ENCODE measurements at regions not wholly inside any gene's neighbourhood (a gene's known extent, or its start where the extent isn't known, plus 50 kb on each side); places are given as distances from the start of the nearest gene placed in this dataset.
"Not testable (repeated sequence)": the region's sequence is repeated elsewhere in the genome, so short reads cannot be mapped to it uniquely, and the experiment has no call there.

DNA sequence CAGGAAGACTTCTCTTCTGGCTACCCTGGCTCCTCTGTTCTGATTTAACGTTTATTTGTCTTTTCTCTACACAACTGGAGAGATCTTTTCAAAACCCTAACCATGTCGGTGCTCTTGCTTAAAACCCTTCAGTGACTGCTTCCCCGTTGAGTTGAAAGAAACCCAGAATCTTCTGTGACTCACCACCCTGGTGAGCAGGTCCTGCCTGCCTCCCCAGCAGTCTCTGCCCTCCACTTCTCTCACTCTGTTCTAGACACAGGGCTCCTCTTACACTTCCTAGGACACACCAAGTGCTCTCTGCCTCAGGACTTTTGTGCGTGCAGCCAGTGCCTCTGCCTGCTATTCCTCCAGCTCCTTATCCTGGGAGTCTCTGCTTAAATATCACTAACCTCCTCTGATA is 131.4 kb downstream of the IER5 start:
- ChIA-PET CTCF (interaction anchor here (1.2 to 1.7 kb wide), 3 partner anchors 9 to 12 kb away, joined by 4 to 5 read pairs (median 4); no protein-coding TSS in a partner anchor), POLR2A (no interaction called here)
- no peak for DNase-seq (ENCODE audit: extremely low spot score)
- no peak for TF ChIP-seq CTCF (IDR thresholded peaks at IDR 0.05; ENCODE audit: control extremely low read depth, extremely low read depth, low read depth, missing control alignments)

GRCh38 chr1:181221078-181221477 is 132.6 kb downstream of the IER5 start:
- no peak for DNase-seq (ENCODE audit: extremely low spot score)
- no peak for TF ChIP-seq CTCF (IDR thresholded peaks at IDR 0.05; ENCODE audit: control extremely low read depth, extremely low read depth, low read depth, missing control alignments)
- ChIA-PET CTCF (no interaction called here), POLR2A (no interaction called here)

DNA sequence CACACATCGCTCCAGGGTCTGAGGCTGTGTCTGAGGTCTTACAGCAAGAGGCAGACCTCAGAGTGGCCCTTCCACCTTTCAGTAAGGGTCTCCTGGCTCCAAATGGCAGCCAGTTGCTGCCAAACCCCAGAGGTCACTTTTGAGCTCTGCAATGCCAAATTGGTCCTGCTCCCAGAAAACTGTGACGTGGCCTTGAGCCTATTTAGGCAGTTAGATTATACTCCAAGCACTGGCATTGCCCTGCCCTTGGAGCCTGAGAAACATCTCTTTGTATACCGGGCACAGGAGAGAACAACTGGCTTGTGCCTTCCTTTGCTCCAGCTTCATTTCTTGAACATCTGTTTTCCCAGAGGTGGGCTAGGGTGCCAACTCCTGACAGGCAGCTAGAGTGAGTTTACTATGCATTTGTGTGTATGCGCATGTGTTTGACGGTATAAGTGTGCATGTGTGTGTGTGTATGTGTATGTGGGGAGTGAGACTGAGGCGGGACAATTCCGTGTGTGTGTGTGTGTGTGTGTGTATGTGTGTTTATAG is 134.5 kb downstream of the IER5 start:
- ChIA-PET CTCF (interaction anchor here (0.8 to 1.4 kb wide), 4 partner anchors 9 to 15 kb away, joined by 3 to 7 read pairs (median 4); no protein-coding TSS in a partner anchor), POLR2A (no interaction called here)
- DNase-seq (ENCODE audit: extremely low spot score): no peak
- no peak for TF ChIP-seq CTCF (IDR thresholded peaks at IDR 0.05; ENCODE audit: control extremely low read depth, extremely low read depth, low read depth, missing control alignments)

DNA sequence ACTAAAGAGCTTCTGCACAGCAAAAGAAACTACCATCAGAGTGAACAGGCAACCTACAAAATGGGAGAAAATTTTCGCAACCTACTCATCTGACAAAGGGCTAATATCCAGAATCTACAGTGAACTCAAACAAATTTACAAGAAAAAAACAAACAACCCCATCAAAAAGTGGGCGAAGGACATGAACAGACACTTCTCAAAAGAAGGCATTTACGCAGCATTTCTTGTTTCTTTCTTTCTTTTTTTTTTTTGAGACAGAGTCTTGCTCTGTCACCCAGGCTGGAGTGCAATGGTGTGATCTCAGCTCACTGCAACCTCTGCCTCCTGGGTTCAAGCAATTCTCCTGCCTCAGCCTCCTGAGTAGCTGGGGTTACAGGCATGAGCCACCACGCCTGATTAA is 138.2 kb downstream of the IER5 start:
- CTCF ChIA-PET: interaction anchor here (1.6 kb wide), 1 partner anchor 10 kb away, joined by 5 read pairs; no protein-coding TSS in a partner anchor
- POLR2A ChIA-PET: not testable (repeated sequence)

DNA sequence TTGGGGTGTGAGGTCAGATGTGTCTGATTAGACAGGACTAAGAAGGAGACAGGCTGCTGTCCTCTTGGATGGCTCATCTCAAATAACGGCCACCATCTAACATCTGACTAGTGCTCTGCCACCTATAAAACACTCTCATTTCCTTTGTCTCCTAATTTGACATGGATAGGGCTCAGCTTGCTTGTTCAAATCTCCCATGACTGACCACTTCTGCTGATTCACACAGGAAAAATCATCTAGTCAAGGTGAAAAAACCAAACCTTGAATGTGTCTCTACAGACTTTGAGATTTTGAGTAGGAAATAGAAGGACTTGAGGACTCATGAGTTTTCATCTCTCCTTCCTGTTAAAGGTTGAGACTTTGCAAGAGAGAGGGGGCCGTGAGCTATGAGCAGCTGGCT is 150.6 kb downstream of the IER5 start:
- POLR2A ChIA-PET: no interaction called here
- DNase-seq (ENCODE audit: extremely low spot score): no peak
- CTCF ChIA-PET: no interaction called here
- TF ChIP-seq CTCF (IDR thresholded peaks at IDR 0.05; ENCODE audit: control extremely low read depth, extremely low read depth, low read depth, missing control alignments): no peak

More for the DNA sequence above, 138.2 kb downstream of the IER5 start:
- not testable (repeated sequence) for DNase-seq (ENCODE audit: extremely low spot score)

- CTCF ChIA-PET: interaction anchor here (0.7 to 2.6 kb wide), 3 partner anchors 11 to 14 kb away, joined by 3 to 10 read pairs (median 4); no protein-coding TSS in a partner anchor
- DNase-seq (ENCODE audit: extremely low spot score); POLR2A ChIA-PET: not testable (repeated sequence)
Observed at GRCh38 chr1:181246320-181246719, 157.8 kb downstream of the IER5 start.

DNA sequence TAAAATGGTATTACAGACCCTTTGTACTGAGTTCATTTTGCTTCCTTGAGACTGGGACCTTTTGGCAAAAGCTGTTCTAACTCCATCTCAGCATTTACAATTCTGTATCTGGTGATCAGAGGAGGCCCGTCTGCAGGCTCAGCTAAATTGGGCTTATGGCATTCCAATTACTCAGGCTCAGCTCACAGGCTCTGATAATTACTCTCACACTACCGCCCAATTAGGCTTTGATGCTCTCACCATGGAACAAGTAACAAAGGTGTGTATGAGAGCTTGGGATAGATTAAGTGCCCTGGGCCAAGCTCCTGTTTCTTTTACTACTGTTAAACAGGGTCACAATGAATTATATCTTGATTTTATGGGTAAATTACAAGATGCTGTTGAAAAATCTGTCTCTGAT is 159.9 kb downstream of the IER5 start:
- DNase-seq (ENCODE audit: extremely low spot score); CTCF ChIA-PET; POLR2A ChIA-PET: not testable (repeated sequence)

GRCh38 chr1:181249186-181249585 is 160.7 kb downstream of the IER5 start:
- no peak for DNase-seq (ENCODE audit: extremely low spot score)
- ChIA-PET POLR2A (no interaction called here), CTCF (no interaction called here)
- no peak for TF ChIP-seq CTCF (IDR thresholded peaks at IDR 0.05; ENCODE audit: control extremely low read depth, extremely low read depth, low read depth, missing control alignments)
